ENCODE measurements at regions not wholly inside any gene's neighbourhood (a gene's known extent, or its start where the extent isn't known, plus 50 kb on each side); places are given as distances from the start of the nearest gene placed in this dataset.

GRCh38 chr5:2634399-2635176 lies 116.9 kb downstream of the IRX2 start:
- 54 to 64% methylated on average over 11 of the region's 11 CpGs for WGBS, 2 donors
- no peak for DNase-seq (ENCODE audit: low spot score in 2 of 2)
- TF ChIP-seq EP300 (IDR thresholded peaks at IDR 0.05) = no peak
- TF ChIP-seq, protein P1, sequence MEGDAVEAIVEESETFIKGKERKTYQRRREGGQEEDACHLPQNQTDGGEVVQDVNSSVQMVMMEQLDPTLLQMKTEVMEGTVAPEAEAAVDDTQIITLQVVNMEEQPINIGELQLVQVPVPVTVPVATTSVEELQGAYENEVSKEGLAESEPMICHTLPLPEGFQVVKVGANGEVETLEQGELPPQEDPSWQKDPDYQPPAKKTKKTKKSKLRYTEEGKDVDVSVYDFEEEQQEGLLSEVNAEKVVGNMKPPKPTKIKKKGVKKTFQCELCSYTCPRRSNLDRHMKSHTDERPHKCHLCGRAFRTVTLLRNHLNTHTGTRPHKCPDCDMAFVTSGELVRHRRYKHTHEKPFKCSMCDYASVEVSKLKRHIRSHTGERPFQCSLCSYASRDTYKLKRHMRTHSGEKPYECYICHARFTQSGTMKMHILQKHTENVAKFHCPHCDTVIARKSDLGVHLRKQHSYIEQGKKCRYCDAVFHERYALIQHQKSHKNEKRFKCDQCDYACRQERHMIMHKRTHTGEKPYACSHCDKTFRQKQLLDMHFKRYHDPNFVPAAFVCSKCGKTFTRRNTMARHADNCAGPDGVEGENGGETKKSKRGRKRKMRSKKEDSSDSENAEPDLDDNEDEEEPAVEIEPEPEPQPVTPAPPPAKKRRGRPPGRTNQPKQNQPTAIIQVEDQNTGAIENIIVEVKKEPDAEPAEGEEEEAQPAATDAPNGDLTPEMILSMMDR (IDR thresholded peaks at IDR 0.05) = no peak
- Histone ChIP-seq H3K4me3 (no peak overlapping the region), H3K4me1 (no peaks in the 10 kb centered on the region), H3K27ac (no peak overlapping the region), H3K27me3 (no peaks in the 10 kb centered on the region), H3K9me3 (peaks cover 0 to 7% (median 0%) of the 10 kb centered on the region in 4 donors), H3K36me3 (no peaks in the 10 kb centered on the region)

GRCh38 chr5:2633992-2634391 lies 117.5 kb downstream of the IRX2 start:
- no peak overlapping the region for H3K27ac ChIP-seq
- DNase-seq (ENCODE audit: low spot score in 2 of 2) = no peak
- peaks cover 0 to 5% (median 0%) of the 10 kb centered on the region in 4 donors for H3K9me3 ChIP-seq
- no peaks in the 10 kb centered on the region for H3K36me3 ChIP-seq
- no peaks in the 10 kb centered on the region for H3K4me1 ChIP-seq
- H3K27me3 ChIP-seq = no peaks in the 10 kb centered on the region
- 79% methylated on average over 15 of the region's 15 CpGs for WGBS, 2 donors
- H3K4me3 ChIP-seq = no peak overlapping the region
- TF ChIP-seq POLR2A (IDR thresholded peaks at IDR 0.05) (no peak), EP300 (IDR thresholded peaks at IDR 0.05) (no peak)
- TF ChIP-seq, protein P1 (IDR thresholded peaks at IDR 0.05) = no peak

DNA sequence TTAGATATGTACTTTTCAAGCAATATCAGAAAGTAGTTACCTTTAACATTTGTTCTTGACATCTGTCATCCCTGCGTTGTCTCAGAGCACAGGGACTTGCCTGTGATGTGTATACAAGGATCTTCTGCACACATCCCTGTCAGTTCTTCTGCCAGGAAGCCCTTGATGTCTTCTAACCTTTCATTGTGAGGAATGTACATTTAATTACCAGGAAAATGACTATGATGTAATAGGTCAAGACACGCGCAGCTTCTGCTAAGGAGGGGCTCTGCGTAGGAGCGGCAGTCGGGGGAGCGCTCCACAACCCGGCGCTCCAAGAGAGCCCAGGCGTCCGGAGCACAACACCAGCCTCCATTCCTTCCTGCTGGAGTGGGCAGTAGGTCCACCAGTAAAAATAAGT lies 119.7 kb downstream of the IRX2 start:
- no peak for DNase-seq (ENCODE audit: low spot score in 2 of 2)
- H3K9me3 ChIP-seq = peaks cover 0 to 10% (median 0%) of the 10 kb centered on the region in 4 donors
- no peak overlapping the region for H3K27ac ChIP-seq
- H3K4me3 ChIP-seq = no peak overlapping the region
- TF ChIP-seq POLR2A (IDR thresholded peaks at IDR 0.05) (no peak), EP300 (IDR thresholded peaks at IDR 0.05) (no peak)
- TF ChIP-seq, protein P1 (IDR thresholded peaks at IDR 0.05) = no peak
- H3K36me3 ChIP-seq = no peaks in the 10 kb centered on the region
- 63 to 74% methylated on average over 11 of the region's 11 CpGs for WGBS, 2 donors
- no peaks in the 10 kb centered on the region for H3K4me1 ChIP-seq
- H3K27me3 ChIP-seq = no peaks in the 10 kb centered on the region

- Histone ChIP-seq H3K4me3 (no peak overlapping the region), H3K4me1 (no peaks in the 10 kb centered on the region), H3K36me3 (no peaks in the 10 kb centered on the region), H3K27ac (no peak overlapping the region), H3K27me3 (no peaks in the 10 kb centered on the region), H3K9me3 (peaks cover 0 to 10% (median 0%) of the 10 kb centered on the region in 4 donors)
- 35 to 44% methylated on average over 7 of the region's 7 CpGs for WGBS, 2 donors
- TF ChIP-seq POLR2A (IDR thresholded peaks at IDR 0.05) (no peak), EP300 (IDR thresholded peaks at IDR 0.05) (no peak)
- TF ChIP-seq, protein P1 (IDR thresholded peaks at IDR 0.05) = no peak
- no peak for DNase-seq (ENCODE audit: low spot score in 2 of 2)
Measured at GRCh38 chr5:2629045-2629444, 122.4 kb downstream of the IRX2 start.

GRCh38 chr5:2627867-2628266 lies 123.6 kb downstream of the IRX2 start:
- Histone ChIP-seq H3K27ac (no peak overlapping the region), H3K4me3 (no peak overlapping the region), H3K36me3 (no peaks in the 10 kb centered on the region), H3K4me1 (no peaks in the 10 kb centered on the region), H3K9me3 (peaks cover 0 to 8% (median 0%) of the 10 kb centered on the region in 4 donors), H3K27me3 (no peaks in the 10 kb centered on the region)
- no peak for TF ChIP-seq POLR2A (IDR thresholded peaks at IDR 0.05)
- no peak for TF ChIP-seq EP300 (IDR thresholded peaks at IDR 0.05)
- TF ChIP-seq, protein P1 (IDR thresholded peaks at IDR 0.05) = no peak
- 87 to 90% methylated on average over 13 of the region's 13 CpGs for WGBS, 2 donors
- no peak for DNase-seq (ENCODE audit: low spot score in 2 of 2)
